ENCODE measurements at regions not wholly inside any gene's neighbourhood (a gene's known extent, or its start where the extent isn't known, plus 50 kb on each side); places are given as distances from the start of the nearest gene placed in this dataset.

DNA sequence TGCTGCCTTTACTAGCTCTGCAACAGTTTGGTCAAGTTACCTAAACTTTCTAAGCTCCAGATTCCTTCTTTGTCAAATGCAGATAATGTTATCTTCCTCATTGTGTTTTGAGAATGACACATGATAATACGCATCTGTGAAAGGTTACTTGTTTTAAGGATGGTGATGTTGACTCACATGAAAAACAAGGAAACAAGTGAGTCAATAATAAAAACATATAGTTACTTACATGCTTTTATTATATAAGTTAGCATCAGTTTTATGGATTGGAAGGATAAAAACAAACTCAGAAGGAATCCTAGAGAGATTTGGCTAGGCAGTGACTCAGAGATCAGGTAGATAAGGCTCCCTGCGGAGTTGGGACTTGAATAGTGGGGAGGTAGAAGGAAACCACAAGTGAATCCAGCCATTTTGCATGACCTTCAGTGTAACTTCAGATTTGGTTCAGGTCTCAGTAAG is 144.6 kb downstream of the LMO4 start:
- no peak overlapping the region for H3K27ac ChIP-seq (ENCODE audit: low read depth in 1 of 2, low read length in 2 of 2)
- no peak overlapping the region for H3K4me3 ChIP-seq (ENCODE audit: low read depth in 1 of 3, low read length in 3 of 3)
- no peak overlapping the region for H3K9ac ChIP-seq (ENCODE audit: low read depth in 1 of 2, low read length in 2 of 2)
- H3K27me3 ChIP-seq (ENCODE audit: control insufficient read depth in 4 of 4, insufficient read depth in 4 of 4, low read length in 3 of 4), result no peaks in the 10 kb centered on the region
- DNase-seq (ENCODE audit: low spot score), result no peak
- no peaks in the 10 kb centered on the region for H3K36me3 ChIP-seq (ENCODE audit: control insufficient read depth in 4 of 4, insufficient read depth in 3 of 4, low read depth in 1 of 4, low read length in 3 of 4)
- H3K4me1 ChIP-seq (ENCODE audit: control insufficient read depth in 4 of 4, insufficient read depth in 4 of 4, low read length in 3 of 4), result no peaks in the 10 kb centered on the region
- 82% methylated on average over 2 of the region's 2 CpGs for WGBS
- no peak for TF ChIP-seq YY1 (IDR thresholded peaks at IDR 0.05)
- no peak for TF ChIP-seq RXRA (IDR thresholded peaks at IDR 0.05)
- no peak for TF ChIP-seq RAD21 (IDR thresholded peaks at IDR 0.05)
- TF ChIP-seq, protein P1, sequence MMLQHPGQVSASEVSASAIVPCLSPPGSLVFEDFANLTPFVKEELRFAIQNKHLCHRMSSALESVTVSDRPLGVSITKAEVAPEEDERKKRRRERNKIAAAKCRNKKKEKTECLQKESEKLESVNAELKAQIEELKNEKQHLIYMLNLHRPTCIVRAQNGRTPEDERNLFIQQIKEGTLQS (IDR thresholded peaks at IDR 0.05), result no peak
- TF ChIP-seq, protein P2, sequence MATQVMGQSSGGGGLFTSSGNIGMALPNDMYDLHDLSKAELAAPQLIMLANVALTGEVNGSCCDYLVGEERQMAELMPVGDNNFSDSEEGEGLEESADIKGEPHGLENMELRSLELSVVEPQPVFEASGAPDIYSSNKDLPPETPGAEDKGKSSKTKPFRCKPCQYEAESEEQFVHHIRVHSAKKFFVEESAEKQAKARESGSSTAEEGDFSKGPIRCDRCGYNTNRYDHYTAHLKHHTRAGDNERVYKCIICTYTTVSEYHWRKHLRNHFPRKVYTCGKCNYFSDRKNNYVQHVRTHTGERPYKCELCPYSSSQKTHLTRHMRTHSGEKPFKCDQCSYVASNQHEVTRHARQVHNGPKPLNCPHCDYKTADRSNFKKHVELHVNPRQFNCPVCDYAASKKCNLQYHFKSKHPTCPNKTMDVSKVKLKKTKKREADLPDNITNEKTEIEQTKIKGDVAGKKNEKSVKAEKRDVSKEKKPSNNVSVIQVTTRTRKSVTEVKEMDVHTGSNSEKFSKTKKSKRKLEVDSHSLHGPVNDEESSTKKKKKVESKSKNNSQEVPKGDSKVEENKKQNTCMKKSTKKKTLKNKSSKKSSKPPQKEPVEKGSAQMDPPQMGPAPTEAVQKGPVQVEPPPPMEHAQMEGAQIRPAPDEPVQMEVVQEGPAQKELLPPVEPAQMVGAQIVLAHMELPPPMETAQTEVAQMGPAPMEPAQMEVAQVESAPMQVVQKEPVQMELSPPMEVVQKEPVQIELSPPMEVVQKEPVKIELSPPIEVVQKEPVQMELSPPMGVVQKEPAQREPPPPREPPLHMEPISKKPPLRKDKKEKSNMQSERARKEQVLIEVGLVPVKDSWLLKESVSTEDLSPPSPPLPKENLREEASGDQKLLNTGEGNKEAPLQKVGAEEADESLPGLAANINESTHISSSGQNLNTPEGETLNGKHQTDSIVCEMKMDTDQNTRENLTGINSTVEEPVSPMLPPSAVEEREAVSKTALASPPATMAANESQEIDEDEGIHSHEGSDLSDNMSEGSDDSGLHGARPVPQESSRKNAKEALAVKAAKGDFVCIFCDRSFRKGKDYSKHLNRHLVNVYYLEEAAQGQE (IDR thresholded peaks at IDR 0.05), result no peak
- TF ChIP-seq NR2F2 (IDR thresholded peaks at IDR 0.05), result no peak
- TF ChIP-seq, protein P3, sequence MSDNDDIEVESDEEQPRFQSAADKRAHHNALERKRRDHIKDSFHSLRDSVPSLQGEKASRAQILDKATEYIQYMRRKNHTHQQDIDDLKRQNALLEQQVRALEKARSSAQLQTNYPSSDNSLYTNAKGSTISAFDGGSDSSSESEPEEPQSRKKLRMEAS (IDR thresholded peaks at IDR 0.05), result no peak
- no peak for TF ChIP-seq TAF1 (conservative IDR thresholded peaks at IDR 0.05)
- TF ChIP-seq, protein P4, sequence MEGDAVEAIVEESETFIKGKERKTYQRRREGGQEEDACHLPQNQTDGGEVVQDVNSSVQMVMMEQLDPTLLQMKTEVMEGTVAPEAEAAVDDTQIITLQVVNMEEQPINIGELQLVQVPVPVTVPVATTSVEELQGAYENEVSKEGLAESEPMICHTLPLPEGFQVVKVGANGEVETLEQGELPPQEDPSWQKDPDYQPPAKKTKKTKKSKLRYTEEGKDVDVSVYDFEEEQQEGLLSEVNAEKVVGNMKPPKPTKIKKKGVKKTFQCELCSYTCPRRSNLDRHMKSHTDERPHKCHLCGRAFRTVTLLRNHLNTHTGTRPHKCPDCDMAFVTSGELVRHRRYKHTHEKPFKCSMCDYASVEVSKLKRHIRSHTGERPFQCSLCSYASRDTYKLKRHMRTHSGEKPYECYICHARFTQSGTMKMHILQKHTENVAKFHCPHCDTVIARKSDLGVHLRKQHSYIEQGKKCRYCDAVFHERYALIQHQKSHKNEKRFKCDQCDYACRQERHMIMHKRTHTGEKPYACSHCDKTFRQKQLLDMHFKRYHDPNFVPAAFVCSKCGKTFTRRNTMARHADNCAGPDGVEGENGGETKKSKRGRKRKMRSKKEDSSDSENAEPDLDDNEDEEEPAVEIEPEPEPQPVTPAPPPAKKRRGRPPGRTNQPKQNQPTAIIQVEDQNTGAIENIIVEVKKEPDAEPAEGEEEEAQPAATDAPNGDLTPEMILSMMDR (IDR thresholded peaks at IDR 0.05; ENCODE audit: low read depth, low read length, missing input control), result no peak
- no peak for TF ChIP-seq EGR1 (IDR thresholded peaks at IDR 0.05; ENCODE audit: low read depth in 2 of 2)
- no peak for TF ChIP-seq FOXA1 (IDR thresholded peaks at IDR 0.05)
- TF ChIP-seq, protein P5, sequence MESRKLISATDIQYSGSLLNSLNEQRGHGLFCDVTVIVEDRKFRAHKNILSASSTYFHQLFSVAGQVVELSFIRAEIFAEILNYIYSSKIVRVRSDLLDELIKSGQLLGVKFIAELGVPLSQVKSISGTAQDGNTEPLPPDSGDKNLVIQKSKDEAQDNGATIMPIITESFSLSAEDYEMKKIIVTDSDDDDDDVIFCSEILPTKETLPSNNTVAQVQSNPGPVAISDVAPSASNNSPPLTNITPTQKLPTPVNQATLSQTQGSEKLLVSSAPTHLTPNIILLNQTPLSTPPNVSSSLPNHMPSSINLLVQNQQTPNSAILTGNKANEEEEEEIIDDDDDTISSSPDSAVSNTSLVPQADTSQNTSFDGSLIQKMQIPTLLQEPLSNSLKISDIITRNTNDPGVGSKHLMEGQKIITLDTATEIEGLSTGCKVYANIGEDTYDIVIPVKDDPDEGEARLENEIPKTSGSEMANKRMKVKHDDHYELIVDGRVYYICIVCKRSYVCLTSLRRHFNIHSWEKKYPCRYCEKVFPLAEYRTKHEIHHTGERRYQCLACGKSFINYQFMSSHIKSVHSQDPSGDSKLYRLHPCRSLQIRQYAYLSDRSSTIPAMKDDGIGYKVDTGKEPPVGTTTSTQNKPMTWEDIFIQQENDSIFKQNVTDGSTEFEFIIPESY (IDR thresholded peaks at IDR 0.05), result no peak
- H3K9me3 ChIP-seq (ENCODE audit: control insufficient read depth in 4 of 4, low read length in 3 of 4), result no peaks in the 10 kb centered on the region

DNA sequence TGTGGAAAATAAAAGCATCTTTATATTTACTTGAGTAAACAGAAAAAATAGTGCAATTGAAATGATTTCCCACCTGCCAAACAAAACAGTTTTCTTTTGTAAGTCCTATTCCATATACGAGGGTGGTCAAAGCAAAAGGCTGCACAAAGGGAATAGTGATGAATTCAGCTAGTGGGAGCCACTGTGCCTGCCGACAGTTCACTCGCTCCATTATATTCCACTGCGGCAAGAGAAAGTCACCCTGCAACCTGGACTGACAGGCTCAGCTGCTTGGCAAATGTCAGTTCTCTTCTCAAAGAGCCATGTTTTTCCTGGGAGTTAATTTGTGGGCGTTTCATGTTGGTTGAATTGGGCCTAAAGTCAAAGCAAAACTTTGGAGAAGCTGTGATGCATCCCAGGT is 145.4 kb downstream of the LMO4 start:
- Histone ChIP-seq H3K27me3 (ENCODE audit: control insufficient read depth in 4 of 4, insufficient read depth in 4 of 4, low read length in 3 of 4) (no peaks in the 10 kb centered on the region), H3K27ac (ENCODE audit: low read depth in 1 of 2, low read length in 2 of 2) (no peak overlapping the region), H3K4me3 (ENCODE audit: low read depth in 1 of 3, low read length in 3 of 3) (no peak overlapping the region), H3K4me1 (ENCODE audit: control insufficient read depth in 4 of 4, insufficient read depth in 4 of 4, low read length in 3 of 4) (no peaks in the 10 kb centered on the region), H3K9ac (ENCODE audit: low read depth in 1 of 2, low read length in 2 of 2) (no peak overlapping the region), H3K9me3 (ENCODE audit: control insufficient read depth in 4 of 4, low read length in 3 of 4) (no peaks in the 10 kb centered on the region), H3K36me3 (ENCODE audit: control insufficient read depth in 4 of 4, insufficient read depth in 3 of 4, low read depth in 1 of 4, low read length in 3 of 4) (no peaks in the 10 kb centered on the region)
- no peak for TF ChIP-seq NR2F2 (IDR thresholded peaks at IDR 0.05)
- TF ChIP-seq TAF1 (conservative IDR thresholded peaks at IDR 0.05), result no peak
- TF ChIP-seq, protein P3 (IDR thresholded peaks at IDR 0.05), result no peak
- TF ChIP-seq FOXA2 (IDR thresholded peaks at IDR 0.05), result no peak
- no peak for TF ChIP-seq RXRA (IDR thresholded peaks at IDR 0.05)
- TF ChIP-seq YY1 (IDR thresholded peaks at IDR 0.05), result no peak
- TF ChIP-seq RAD21 (IDR thresholded peaks at IDR 0.05), result no peak
- TF ChIP-seq HNF4A (conservative IDR thresholded peaks at IDR 0.05), result no peak
- TF ChIP-seq, protein P2 (IDR thresholded peaks at IDR 0.05), result no peak
- TF ChIP-seq JUND (IDR thresholded peaks at IDR 0.05), result no peak
- WGBS, result 79% methylated on average over 5 of the region's 5 CpGs
- DNase-seq (ENCODE audit: low spot score), result no peak
